ENCODE measurements at regions not wholly inside any gene's neighbourhood (a gene's known extent, or its start where the extent isn't known, plus 50 kb on each side); places are given as distances from the start of the nearest gene placed in this dataset.

GRCh38 chr13:75173457-75174356 is 308.3 kb downstream of the TBC1D4 start:
- DNase-seq (ENCODE audit: low spot score) (peak; percentile 35), FAIRE-seq (no peak), ATAC-seq (peak; percentile 72)
- H4K20me1 ChIP-seq (ENCODE audit: insufficient read depth, low read length) = no peaks in the 10 kb centered on the region
- no peak overlapping the region for H2AFZ ChIP-seq (ENCODE audit: low read length)
- no peak overlapping the region for H3K4me2 ChIP-seq (ENCODE audit: low read depth, low read length)
- H3K27ac ChIP-seq (ENCODE audit: extremely low read length, insufficient read depth, low read length) = no peak overlapping the region
- ChIA-PET POLR2A (no interaction called here), CTCF (ENCODE audit: low intra/inter-chr PET ratio, low total read pairs) (no interaction called here)
- H3K9ac ChIP-seq (ENCODE audit: insufficient read depth, low read depth, low read length) = no peak overlapping the region
- no peaks in the 10 kb centered on the region for H3K36me3 ChIP-seq (replicated peaks in 1 of 2; ENCODE audit: control insufficient read depth in 1 of 2, insufficient read depth in 2 of 2, low read length in 2 of 2)
- 0% methylated on average over 9 of the region's 9 CpGs for WGBS (ENCODE audit: low lambda C conversion rate)
- no peaks in the 10 kb centered on the region for H3K4me1 ChIP-seq (ENCODE audit: insufficient read depth, low read length)
- BruUV-seq (replicated peaks) = no TSS peak
- H3K79me2 ChIP-seq (ENCODE audit: insufficient read depth, low read length) = no peaks in the 10 kb centered on the region
- H3K9me3 ChIP-seq (ENCODE audit: low read length) = no peaks in the 10 kb centered on the region
- intact Hi-C loops (cut with micrococcal nuclease; ENCODE audit: unreplicated experiment) = no loop called here
- H3K27me3 ChIP-seq (ENCODE audit: control insufficient read depth in 1 of 2, insufficient read depth in 2 of 2, low read length in 2 of 2) = no peaks in the 10 kb centered on the region
- no peak overlapping the region for H3K4me3 ChIP-seq (replicated peaks in 1 of 3; ENCODE audit: insufficient read depth in 1 of 3, low read depth in 2 of 3, low read length in 3 of 3)
- in situ Hi-C loops (cut with HindIII; ENCODE audit: extremely low pct_ligation_motif_present, low pct_unique_long_range_greater_than_20kb) = no loop called here
- TF ChIP-seq BATF2 (CRISPR knock-in tag; IDR thresholded peaks at IDR 0.05) (no peak), ZUFSP (CRISPR knock-in tag; IDR thresholded peaks at IDR 0.05; ENCODE audit: borderline replicate concordance) (no peak), ZNF720 (CRISPR knock-in tag; IDR thresholded peaks at IDR 0.05) (no peak), ATF2 (CRISPR knock-in tag; IDR thresholded peaks at IDR 0.05) (no peak), TP53 (CRISPR knock-in tag; conservative IDR thresholded peaks at IDR 0.05) (no peak), DR1 (CRISPR knock-in tag; IDR thresholded peaks at IDR 0.05) (no peak), DDIT3 (CRISPR knock-in tag; IDR thresholded peaks at IDR 0.05) (no peak), KMT2B (CRISPR knock-in tag; IDR thresholded peaks at IDR 0.05) (no peak), FOXK2 (IDR thresholded peaks at IDR 0.05) (no peak), ZNF12 (CRISPR knock-in tag; IDR thresholded peaks at IDR 0.05) (no peak), ZNF740 (CRISPR knock-in tag; IDR thresholded peaks at IDR 0.05) (no peak), PRDM15 (CRISPR knock-in tag; IDR thresholded peaks at IDR 0.05) (no peak), KAT8 (CRISPR knock-in tag; IDR thresholded peaks at IDR 0.05) (no peak)
